ENCODE measurements at regions not wholly inside any gene's neighbourhood (a gene's known extent, or its start where the extent isn't known, plus 50 kb on each side); places are given as distances from the start of the nearest gene placed in this dataset.

- TF ChIP-seq CTCF (IDR thresholded peaks at IDR 0.05) (no peak), POLR2A (IDR thresholded peaks at IDR 0.05) (no peak)
Measured at GRCh38 chr3:30141927-30142326, 464.5 kb upstream of the TGFBR2 start.

Data from Peyer's patch (tissue), 4 donors.